Adrenal gland (tissue), 9 donors: ENCODE measurements at regions not wholly inside any gene's neighbourhood (a gene's known extent, or its start where the extent isn't known, plus 50 kb on each side); places are given as distances from the start of the nearest gene placed in this dataset.

Experiments
- DNase-seq, 7 donors: peaks; one replicate each; pipeline ENCODE4 v3.0.0-alpha.2; 2019 to 2020
- H3K27ac ChIP-seq, 5 donors: fragments of 200-600 bp; sonication (generic) in 4 of 5; 1 replicate in 3 of 5; 2 replicates in 2 of 5; pipeline versions ENCODE4 v1.5.1 to v1.8.0; 2016 to 2020; ENCODE audit warnings: mild to moderate bottlenecking in 1 of 5
- H3K27me3 ChIP-seq: fragments of 200-600 bp; 2 replicates; pipeline ENCODE4 v1.8.0; 2021
- H3K36me3 ChIP-seq, 2 donors: fragments of 200-600 bp; replicated peaks in 1 of 2; 1 replicate in 1 of 2; 2 replicates in 1 of 2; pipeline versions ENCODE4 v1.5.1 to v1.8.0; 2018 to 2022
- H3K4me1 ChIP-seq, 2 donors: fragments of 200-600 bp; replicated peaks in 1 of 2; 1 replicate in 1 of 2; 2 replicates in 1 of 2; pipeline versions ENCODE4 v1.5.1 to v1.8.0; 2018 to 2021
- H3K4me3 ChIP-seq, 4 donors: fragments of 200-600 bp; sonication (generic) in 3 of 4; one replicate each; pipeline ENCODE4 v1.5.1; 2016 to 2018
- H3K9me3 ChIP-seq, 3 donors: fragments of 200-600 bp; sonication (generic) in 1 of 3; replicated peaks in 1 of 3; 1 replicate in 2 of 3; 2 replicates in 1 of 3; pipeline versions ENCODE4 v1.5.1 to v1.8.0; 2016 to 2021
- POLR2A ChIP-seq, 2 donors: fragments of 450-650 bp; IDR thresholded peaks; one replicate each; pipeline ENCODE4 v1.6.1; 2017; ENCODE audit warnings: antibody characterized with exemption in 2 of 2, mild to moderate bottlenecking in 2 of 2, moderate library complexity in 1 of 2
- WGBS, 4 donors: extraction: QIAGEN DNeasy Blood & Tissue Kit in 2 of 4; methylation state at CpG; one replicate each; pipeline versions ENCODE4 v1.1.5 to v1.1.7; 2013 to 2017; 5-methylcytosine and 5-hydroxymethylcytosine counted together
- intact Hi-C, 2 donors: fragments of 100-400 bp; cut with DNase I; formaldehyde crosslinking; loops; one replicate each; pipeline versions ENCODE4 v1.14.1 to v1.15.0; 2022 to 2023
- TF ChIP-seq, protein P1 (sequence below), 6 experiments: fragments of 450-650 bp in 4 of 6; fragments of 200-600 bp in 2 of 6; sonication (generic) in 1 of 6; IDR thresholded peaks; 1 replicate in 5 of 6; 2 replicates in 1 of 6; pipeline versions ENCODE4 v1.5.1 to v1.8.0; 2016 to 2021; ENCODE audit warnings: antibody characterized with exemption in 6 of 6, mild to moderate bottlenecking in 2 of 6, moderate library complexity in 1 of 6
- donor health status: healthy with polysubstance abuse.
- donor health status: Bipolar disorder and iron deficiency.
- donor health status: DM: yes; HTN: yes; CAD: no.
- donor health status: DM: no; HTN: no; CAD: no.
- donor health status: DM: no; HTN: no; CAD: no.

- intact Hi-C loops: no loop called here
- H3K4me3 ChIP-seq: no peak overlapping the region
- TF ChIP-seq POLR2A (IDR thresholded peaks at IDR 0.05): no peak
- H3K4me1 ChIP-seq: no peaks in the 10 kb centered on the region
- WGBS, 4 donors: 66 to 82% (median 72%) methylated on average over 6 of the region's 6 CpGs
- H3K27me3 ChIP-seq: no peaks in the 10 kb centered on the region
- H3K9me3 ChIP-seq: no peaks in the 10 kb centered on the region
- H3K36me3 ChIP-seq: no peaks in the 10 kb centered on the region
- no peak overlapping the region for H3K27ac ChIP-seq
- DNase-seq: no peak
Measured at GRCh38 chr21:38039369-38039768, 123.1 kb upstream of the KCNJ6 start.

GRCh38 chr21:38039841-38040240 lies 123.6 kb upstream of the KCNJ6 start:
- H3K27me3 ChIP-seq: no peaks in the 10 kb centered on the region
- intact Hi-C loops: no loop called here
- DNase-seq: no peak
- no peaks in the 10 kb centered on the region for H3K36me3 ChIP-seq
- no peak overlapping the region for H3K27ac ChIP-seq
- H3K4me3 ChIP-seq: no peak overlapping the region
- TF ChIP-seq POLR2A (IDR thresholded peaks at IDR 0.05): no peak
- TF ChIP-seq, protein P1, sequence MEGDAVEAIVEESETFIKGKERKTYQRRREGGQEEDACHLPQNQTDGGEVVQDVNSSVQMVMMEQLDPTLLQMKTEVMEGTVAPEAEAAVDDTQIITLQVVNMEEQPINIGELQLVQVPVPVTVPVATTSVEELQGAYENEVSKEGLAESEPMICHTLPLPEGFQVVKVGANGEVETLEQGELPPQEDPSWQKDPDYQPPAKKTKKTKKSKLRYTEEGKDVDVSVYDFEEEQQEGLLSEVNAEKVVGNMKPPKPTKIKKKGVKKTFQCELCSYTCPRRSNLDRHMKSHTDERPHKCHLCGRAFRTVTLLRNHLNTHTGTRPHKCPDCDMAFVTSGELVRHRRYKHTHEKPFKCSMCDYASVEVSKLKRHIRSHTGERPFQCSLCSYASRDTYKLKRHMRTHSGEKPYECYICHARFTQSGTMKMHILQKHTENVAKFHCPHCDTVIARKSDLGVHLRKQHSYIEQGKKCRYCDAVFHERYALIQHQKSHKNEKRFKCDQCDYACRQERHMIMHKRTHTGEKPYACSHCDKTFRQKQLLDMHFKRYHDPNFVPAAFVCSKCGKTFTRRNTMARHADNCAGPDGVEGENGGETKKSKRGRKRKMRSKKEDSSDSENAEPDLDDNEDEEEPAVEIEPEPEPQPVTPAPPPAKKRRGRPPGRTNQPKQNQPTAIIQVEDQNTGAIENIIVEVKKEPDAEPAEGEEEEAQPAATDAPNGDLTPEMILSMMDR (IDR thresholded peaks at IDR 0.05): no peak
- no peaks in the 10 kb centered on the region for H3K9me3 ChIP-seq
- no peaks in the 10 kb centered on the region for H3K4me1 ChIP-seq

GRCh38 chr21:38041493-38041892 lies 125.2 kb upstream of the KCNJ6 start:
- Histone ChIP-seq H3K9me3 (no peaks in the 10 kb centered on the region), H3K4me1 (no peaks in the 10 kb centered on the region), H3K4me3 (no peak overlapping the region), H3K36me3 (no peaks in the 10 kb centered on the region), H3K27ac (no peak overlapping the region), H3K27me3 (no peaks in the 10 kb centered on the region)
- TF ChIP-seq, protein P1 (IDR thresholded peaks at IDR 0.05): no peak
- no peak for TF ChIP-seq POLR2A (IDR thresholded peaks at IDR 0.05)
- 46 to 53% (median 49%) methylated on average over 6 of the region's 6 CpGs for WGBS, 4 donors
- intact Hi-C loops: no loop called here
- DNase-seq: no peak

DNA sequence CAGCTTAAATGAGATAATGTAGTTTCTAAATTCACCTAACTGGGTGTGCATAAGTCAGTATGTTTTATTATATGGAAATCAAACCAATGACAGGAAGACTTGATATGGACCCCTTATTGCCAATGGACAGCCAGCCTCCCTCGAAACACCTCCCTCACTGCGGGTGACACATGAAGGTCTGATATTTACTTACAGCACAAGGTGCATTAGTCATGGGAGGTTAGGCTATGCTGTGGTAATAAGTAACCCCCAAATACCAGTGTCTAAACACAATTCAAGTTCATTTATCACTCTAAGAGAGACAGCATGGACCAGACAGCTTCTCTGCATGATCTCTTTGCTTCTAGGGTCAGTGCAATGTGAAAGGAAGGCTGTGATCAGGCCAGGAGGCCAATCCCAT lies 126.0 kb upstream of the KCNJ6 start:
- DNase-seq: no peak
- Histone ChIP-seq H3K27me3 (no peaks in the 10 kb centered on the region), H3K4me1 (no peaks in the 10 kb centered on the region), H3K27ac (no peak overlapping the region), H3K4me3 (no peak overlapping the region), H3K9me3 (no peaks in the 10 kb centered on the region), H3K36me3 (no peaks in the 10 kb centered on the region)
- TF ChIP-seq POLR2A (IDR thresholded peaks at IDR 0.05): no peak
- TF ChIP-seq, protein P1 (IDR thresholded peaks at IDR 0.05): no peak
- 78 to 100% (median 89%) methylated on average over 2 of the region's 2 CpGs for WGBS, 4 donors
- intact Hi-C loops: no loop called here

DNA sequence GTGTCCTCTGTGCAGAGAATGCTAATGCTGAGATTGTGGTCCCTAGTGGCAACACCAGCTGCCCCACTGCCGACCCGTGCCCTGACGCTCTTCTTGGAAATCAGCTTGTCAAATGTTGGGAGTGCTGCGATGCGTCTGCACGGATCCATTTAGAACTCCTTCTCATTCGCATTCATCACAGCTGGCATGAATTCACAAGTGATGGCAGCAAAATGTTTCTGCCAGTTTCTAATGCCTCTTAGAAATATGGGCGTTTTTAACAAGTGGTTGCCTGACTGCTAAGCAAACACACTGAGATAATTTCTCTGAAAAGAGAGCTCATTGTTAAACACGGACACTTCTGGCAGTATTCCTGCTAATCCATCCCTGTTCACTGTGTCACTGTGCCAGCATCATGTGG lies 131.9 kb upstream of the KCNJ6 start:
- H3K4me3 ChIP-seq: no peak overlapping the region
- intact Hi-C loops: no loop called here
- WGBS, 4 donors: 53 to 66% (median 62%) methylated on average over 9 of the region's 9 CpGs

More for the DNA sequence above, 131.9 kb upstream of the KCNJ6 start:
- Histone ChIP-seq H3K27me3 (peaks cover 5% of the 10 kb centered on the region), H3K27ac (no peak overlapping the region), H3K36me3 (no peaks in the 10 kb centered on the region), H3K9me3 (no peaks in the 10 kb centered on the region), H3K4me1 (no peaks in the 10 kb centered on the region)
- DNase-seq: no peak
- no peak for TF ChIP-seq POLR2A (IDR thresholded peaks at IDR 0.05)
- TF ChIP-seq, protein P1 (IDR thresholded peaks at IDR 0.05): no peak
